BJ (cell line): ENCODE measurements at regions not wholly inside any gene's neighbourhood (a gene's known extent, or its start where the extent isn't known, plus 50 kb on each side); places are given as distances from the start of the nearest gene placed in this dataset.

Experiments
- CTCF ChIA-PET: fragments of 350-600 bp; formaldehyde crosslinking; extraction: SDS; loops from one replicate; lab custom pipeline; 2021; ENCODE audit warnings: antibody characterized with exemption, inconsistent platforms; lab: Yijun Ruan, JAX
- POLR2A ChIA-PET: fragments of 300-600 bp; sonication (Branson Sonifier 250); formaldehyde crosslinking; extraction: SDS; loops from one replicate; lab custom pipeline; 2021; ENCODE audit warnings: antibody characterized with exemption; lab: Charles Lee
- DNase-seq: peaks from one replicate; pipeline ENCODE4 v3.0.0-alpha.2; 2011; ENCODE audit warnings: low read depth
- H3K27me3 ChIP-seq: 2 replicates; pipeline ENCODE4 v1.6.0; 2011; ENCODE audit warnings: low read length; ENCODE audit not compliant: control insufficient read depth, insufficient read depth
- H3K36me3 ChIP-seq: 2 replicates; pipeline ENCODE4 v1.5.1; 2011; ENCODE audit warnings: low read length; ENCODE audit not compliant: control insufficient read depth, insufficient read depth
- H3K4me3 ChIP-seq: 2 replicates; pipeline ENCODE4 v1.5.1; 2011; ENCODE audit warnings: low read depth, mild to moderate bottlenecking, control low read depth, low read length
- TF ChIP-seq, protein P1 (sequence below): IDR thresholded peaks from 2 replicates; pipeline ENCODE4 v1.5.1; 2011; ENCODE audit warnings: low read depth, mild to moderate bottlenecking, control low read depth, inconsistent platforms, low read length, moderate library complexity; ENCODE audit not compliant: insufficient read depth

DNA sequence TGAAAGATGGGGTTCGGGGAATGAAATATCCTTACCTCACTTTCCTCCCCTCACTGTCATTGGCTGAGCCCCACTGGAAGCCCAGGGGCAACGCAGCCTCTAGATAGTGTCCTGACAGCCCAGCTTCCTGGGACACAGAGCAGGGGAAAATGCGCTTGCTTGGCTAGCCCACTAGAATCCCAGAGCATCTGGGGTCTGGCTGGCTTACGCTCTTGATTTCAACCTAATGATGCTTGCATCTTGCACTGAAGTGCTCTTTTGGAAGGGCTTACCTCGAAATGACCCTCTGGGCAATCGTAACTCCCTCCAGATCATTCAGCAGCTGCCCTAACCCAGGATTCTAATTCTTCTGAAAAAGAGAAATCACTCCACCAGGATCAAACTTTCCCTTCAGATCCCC lies 147.6 kb downstream of the SOX9 start:
- CTCF ChIA-PET = no interaction called here
- Histone ChIP-seq H3K36me3 (no peaks in the 10 kb centered on the region), H3K4me3 (no peak overlapping the region), H3K27me3 (peaks cover 3% of the 10 kb centered on the region)
- no peak for DNase-seq
- TF ChIP-seq, protein P1, sequence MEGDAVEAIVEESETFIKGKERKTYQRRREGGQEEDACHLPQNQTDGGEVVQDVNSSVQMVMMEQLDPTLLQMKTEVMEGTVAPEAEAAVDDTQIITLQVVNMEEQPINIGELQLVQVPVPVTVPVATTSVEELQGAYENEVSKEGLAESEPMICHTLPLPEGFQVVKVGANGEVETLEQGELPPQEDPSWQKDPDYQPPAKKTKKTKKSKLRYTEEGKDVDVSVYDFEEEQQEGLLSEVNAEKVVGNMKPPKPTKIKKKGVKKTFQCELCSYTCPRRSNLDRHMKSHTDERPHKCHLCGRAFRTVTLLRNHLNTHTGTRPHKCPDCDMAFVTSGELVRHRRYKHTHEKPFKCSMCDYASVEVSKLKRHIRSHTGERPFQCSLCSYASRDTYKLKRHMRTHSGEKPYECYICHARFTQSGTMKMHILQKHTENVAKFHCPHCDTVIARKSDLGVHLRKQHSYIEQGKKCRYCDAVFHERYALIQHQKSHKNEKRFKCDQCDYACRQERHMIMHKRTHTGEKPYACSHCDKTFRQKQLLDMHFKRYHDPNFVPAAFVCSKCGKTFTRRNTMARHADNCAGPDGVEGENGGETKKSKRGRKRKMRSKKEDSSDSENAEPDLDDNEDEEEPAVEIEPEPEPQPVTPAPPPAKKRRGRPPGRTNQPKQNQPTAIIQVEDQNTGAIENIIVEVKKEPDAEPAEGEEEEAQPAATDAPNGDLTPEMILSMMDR = no peak
- POLR2A ChIA-PET = no interaction called here

GRCh38 chr17:72270273-72270924 lies 149.6 kb downstream of the SOX9 start:
- POLR2A ChIA-PET = no interaction called here
- peaks cover 3% of the 10 kb centered on the region for H3K27me3 ChIP-seq
- H3K36me3 ChIP-seq = no peaks in the 10 kb centered on the region
- no peak for DNase-seq
- CTCF ChIA-PET = interaction anchor here (0.8 kb wide), 1 partner anchor 101 kb away, joined by 3 read pairs; no protein-coding TSS in a partner anchor
- H3K4me3 ChIP-seq = no peak overlapping the region
- TF ChIP-seq, protein P1 = no peak

DNA sequence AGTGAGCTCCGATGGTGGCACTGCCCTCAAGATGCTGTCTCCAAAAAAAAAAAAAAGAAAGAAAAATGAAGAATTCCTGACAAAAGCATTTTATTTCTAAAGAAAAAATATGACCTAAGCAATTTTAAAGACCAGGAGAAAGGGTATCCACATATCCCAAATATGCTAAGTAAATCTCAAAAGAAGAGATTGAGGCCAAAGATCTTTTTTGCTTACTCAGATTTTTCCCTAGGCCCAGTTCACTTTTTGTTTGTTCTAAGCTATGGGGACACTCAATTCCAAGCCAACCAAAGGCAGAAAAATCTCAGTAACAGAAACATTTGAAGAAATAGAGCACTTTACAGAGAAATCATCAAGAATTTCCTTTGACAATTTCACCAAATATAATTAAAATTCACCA lies 150.8 kb downstream of the SOX9 start:
- no peak overlapping the region for H3K4me3 ChIP-seq
- TF ChIP-seq, protein P1 = no peak
- ChIA-PET CTCF (no interaction called here), POLR2A (no interaction called here)
- no peak for DNase-seq
- no peaks in the 10 kb centered on the region for H3K36me3 ChIP-seq
- H3K27me3 ChIP-seq = peaks cover 1% of the 10 kb centered on the region; the same call in 1 of the 2 replicates

- Histone ChIP-seq H3K27me3 (no peaks in the 10 kb centered on the region), H3K36me3 (no peaks in the 10 kb centered on the region), H3K4me3 (no peak overlapping the region)
- CTCF ChIA-PET = no interaction called here
- no peak for DNase-seq
- POLR2A ChIA-PET = no interaction called here
- TF ChIP-seq, protein P1 = no peak
Observed at GRCh38 chr17:72273289-72274056, 152.7 kb downstream of the SOX9 start.

- Histone ChIP-seq H3K36me3 (no peaks in the 10 kb centered on the region), H3K27me3 (no peaks in the 10 kb centered on the region), H3K4me3 (no peak overlapping the region)
- DNase-seq = no peak
- TF ChIP-seq, protein P1 = no peak
- ChIA-PET CTCF (no interaction called here), POLR2A (no interaction called here)
Observed at GRCh38 chr17:72274614-72275013, 153.8 kb downstream of the SOX9 start.
